ENCODE measurements at regions not wholly inside any gene's neighbourhood (a gene's known extent, or its start where the extent isn't known, plus 50 kb on each side); places are given as distances from the start of the nearest gene placed in this dataset.

- CTCF ChIA-PET: interaction anchor here (0.7 to 1.8 kb wide), 5 partner anchors 345 to 705 kb away, joined by 3 to 6 read pairs (median 4); no protein-coding TSS in a partner anchor
- H3K36me3 Mint-ChIP-seq (ENCODE audit: insufficient read depth, unreplicated experiment): no peaks in the 10 kb centered on the region
- DNase-seq (ENCODE audit: unreplicated experiment): peak; percentile 55
- intact Hi-C loops (cut with micrococcal nuclease): loop anchor here (5.0 to 10.0 kb wide), 2 partner anchors 93 to 181 kb away; no protein-coding TSS in a partner anchor
- BruUV-seq (replicated peaks): no TSS peak
- peak overlapping the region; percentile 57 for H3K27ac Mint-ChIP-seq (ENCODE audit: low read depth, unreplicated experiment)
- POLR2A ChIA-PET: interaction anchor here (0.7 to 2.3 kb wide), 7 partner anchors 139 to 507 kb away, joined by 3 to 11 read pairs (median 6); no protein-coding TSS in a partner anchor
- TF ChIP-seq, protein P1, sequence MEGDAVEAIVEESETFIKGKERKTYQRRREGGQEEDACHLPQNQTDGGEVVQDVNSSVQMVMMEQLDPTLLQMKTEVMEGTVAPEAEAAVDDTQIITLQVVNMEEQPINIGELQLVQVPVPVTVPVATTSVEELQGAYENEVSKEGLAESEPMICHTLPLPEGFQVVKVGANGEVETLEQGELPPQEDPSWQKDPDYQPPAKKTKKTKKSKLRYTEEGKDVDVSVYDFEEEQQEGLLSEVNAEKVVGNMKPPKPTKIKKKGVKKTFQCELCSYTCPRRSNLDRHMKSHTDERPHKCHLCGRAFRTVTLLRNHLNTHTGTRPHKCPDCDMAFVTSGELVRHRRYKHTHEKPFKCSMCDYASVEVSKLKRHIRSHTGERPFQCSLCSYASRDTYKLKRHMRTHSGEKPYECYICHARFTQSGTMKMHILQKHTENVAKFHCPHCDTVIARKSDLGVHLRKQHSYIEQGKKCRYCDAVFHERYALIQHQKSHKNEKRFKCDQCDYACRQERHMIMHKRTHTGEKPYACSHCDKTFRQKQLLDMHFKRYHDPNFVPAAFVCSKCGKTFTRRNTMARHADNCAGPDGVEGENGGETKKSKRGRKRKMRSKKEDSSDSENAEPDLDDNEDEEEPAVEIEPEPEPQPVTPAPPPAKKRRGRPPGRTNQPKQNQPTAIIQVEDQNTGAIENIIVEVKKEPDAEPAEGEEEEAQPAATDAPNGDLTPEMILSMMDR (IDR thresholded peaks at IDR 0.05; ENCODE audit: unreplicated experiment): no peak
- peaks cover 22% of the 10 kb centered on the region for H3K4me1 Mint-ChIP-seq (ENCODE audit: insufficient read depth, unreplicated experiment)
- H3K9me3 Mint-ChIP-seq (ENCODE audit: unreplicated experiment): no peaks in the 10 kb centered on the region
- no peaks in the 10 kb centered on the region for H3K27me3 Mint-ChIP-seq (ENCODE audit: insufficient read depth, unreplicated experiment)
- no peak overlapping the region for H3K4me3 Mint-ChIP-seq (ENCODE audit: unreplicated experiment)
Measured at GRCh38 chr21:35395728-35396127, 346.6 kb upstream of the RUNX1 start.

DNA sequence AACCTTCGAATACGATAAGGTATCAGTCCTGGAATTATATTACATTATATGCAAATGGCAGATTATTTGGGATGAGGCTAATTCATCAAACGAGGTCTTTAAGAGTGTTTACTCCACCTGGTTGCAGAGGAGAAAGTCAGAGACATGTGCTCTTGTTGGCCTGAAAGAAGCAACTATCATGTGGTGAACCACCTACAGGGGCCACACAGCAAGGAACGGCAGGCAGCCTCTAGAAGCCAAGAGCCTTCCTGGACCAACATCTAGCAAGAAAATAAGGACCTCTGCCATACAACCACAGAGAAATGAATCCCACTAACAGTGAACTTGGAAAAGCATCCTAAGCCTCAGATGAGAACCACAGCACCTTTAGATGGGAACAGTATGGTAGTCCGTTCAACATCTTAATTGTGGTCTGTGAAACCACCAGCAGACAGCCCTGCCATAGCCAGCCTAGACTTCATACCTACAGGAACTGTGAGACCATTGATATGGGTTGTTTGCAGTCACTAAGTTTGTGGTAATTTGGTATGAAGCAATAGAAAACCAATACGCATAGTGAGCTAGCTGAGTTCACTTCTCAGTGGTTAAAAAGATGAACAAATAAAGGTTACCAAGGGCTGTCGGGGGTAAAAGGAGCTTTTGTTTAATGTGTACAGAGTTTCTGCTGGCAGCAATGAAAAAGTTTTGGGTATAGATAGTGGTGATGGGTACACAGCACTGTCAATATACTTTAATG lies 345.7 kb upstream of the RUNX1 start:
- no peaks in the 10 kb centered on the region for H3K36me3 Mint-ChIP-seq (ENCODE audit: insufficient read depth, unreplicated experiment)
- TF ChIP-seq, protein P1 (IDR thresholded peaks at IDR 0.05; ENCODE audit: unreplicated experiment): no peak
- no TSS peak for BruUV-seq (replicated peaks)
- no peak for DNase-seq (ENCODE audit: unreplicated experiment)
- no peaks in the 10 kb centered on the region for H3K27me3 Mint-ChIP-seq (ENCODE audit: insufficient read depth, unreplicated experiment)
- no peaks in the 10 kb centered on the region for H3K9me3 Mint-ChIP-seq (ENCODE audit: unreplicated experiment)
- POLR2A ChIA-PET: interaction anchor here (1.7 to 2.3 kb wide), 3 partner anchors 141 to 505 kb away, joined by 8 to 11 read pairs (median 10); no protein-coding TSS in a partner anchor
- H3K4me3 Mint-ChIP-seq (ENCODE audit: unreplicated experiment): no peak overlapping the region
- CTCF ChIA-PET: no interaction called here
- no peak overlapping the region for H3K27ac Mint-ChIP-seq (ENCODE audit: low read depth, unreplicated experiment)
- peaks cover 30% of the 10 kb centered on the region for H3K4me1 Mint-ChIP-seq (ENCODE audit: insufficient read depth, unreplicated experiment)
- intact Hi-C loops (cut with micrococcal nuclease): loop anchor here (5.0 to 10.0 kb wide), 2 partner anchors 93 to 180 kb away; no protein-coding TSS in a partner anchor

- Mint-ChIP-seq H3K27me3 (ENCODE audit: insufficient read depth, unreplicated experiment) (no peaks in the 10 kb centered on the region), H3K36me3 (ENCODE audit: insufficient read depth, unreplicated experiment) (no peaks in the 10 kb centered on the region), H3K27ac (ENCODE audit: low read depth, unreplicated experiment) (no peak overlapping the region), H3K9me3 (ENCODE audit: unreplicated experiment) (no peaks in the 10 kb centered on the region), H3K4me1 (ENCODE audit: insufficient read depth, unreplicated experiment) (peaks cover 28% of the 10 kb centered on the region), H3K4me3 (ENCODE audit: unreplicated experiment) (no peak overlapping the region)
- CTCF ChIA-PET: interaction anchor here (1.1 kb wide), 1 partner anchor 343 kb away, joined by 4 read pairs; no protein-coding TSS in a partner anchor
- no TSS peak for BruUV-seq (replicated peaks)
- TF ChIP-seq, protein P1 (IDR thresholded peaks at IDR 0.05; ENCODE audit: unreplicated experiment): no peak
- POLR2A ChIA-PET: interaction anchor here (1.0 kb wide), 1 partner anchor 12 kb away, joined by 3 read pairs; no protein-coding TSS in a partner anchor
- no peak for DNase-seq (ENCODE audit: unreplicated experiment)
- intact Hi-C loops (cut with micrococcal nuclease): loop anchor here (10.0 kb wide), 1 partner anchor 179 kb away; no protein-coding TSS in a partner anchor
Measured at GRCh38 chr21:35394049-35394448, 344.9 kb upstream of the RUNX1 start.

DNA sequence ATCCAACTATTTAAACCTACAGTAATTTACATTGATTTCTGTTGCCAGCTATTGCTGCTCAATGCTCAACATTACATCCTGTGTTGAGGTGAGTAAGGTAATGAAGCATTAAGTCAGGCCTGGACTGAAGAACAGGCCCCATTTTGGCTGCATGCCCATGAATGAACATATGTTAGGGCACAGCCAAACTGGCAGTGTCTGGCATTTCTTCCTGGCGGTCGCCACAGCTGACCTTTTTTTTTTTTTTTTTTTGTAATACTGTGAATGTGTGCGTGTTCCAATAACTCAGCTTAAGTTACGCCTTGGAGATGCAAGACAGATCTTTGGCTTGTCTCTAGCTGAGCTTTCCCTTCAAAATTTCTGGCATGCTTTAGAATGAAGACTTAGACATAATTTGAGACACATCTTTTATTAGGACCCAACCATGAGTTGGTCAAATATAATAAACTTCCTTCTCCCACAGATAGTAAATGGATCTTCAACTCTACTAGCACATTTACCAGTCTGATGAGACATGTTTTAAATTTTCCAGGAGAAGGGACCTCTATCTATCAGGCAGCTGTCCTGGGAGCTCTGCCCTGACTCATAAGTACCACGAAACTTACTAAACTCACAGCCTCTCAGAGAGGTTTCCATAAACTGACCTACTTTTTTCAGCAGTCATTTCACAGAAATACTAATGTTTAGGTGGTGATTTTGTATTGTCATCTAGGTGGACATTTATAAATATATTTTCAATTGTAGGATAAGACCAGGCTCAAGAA lies 341.1 kb upstream of the RUNX1 start:
- H3K27me3 Mint-ChIP-seq (ENCODE audit: insufficient read depth, unreplicated experiment): no peaks in the 10 kb centered on the region
- H3K4me1 Mint-ChIP-seq (ENCODE audit: insufficient read depth, unreplicated experiment): peaks cover 13% of the 10 kb centered on the region
- TF ChIP-seq, protein P1 (IDR thresholded peaks at IDR 0.05; ENCODE audit: unreplicated experiment): no peak
- H3K36me3 Mint-ChIP-seq (ENCODE audit: insufficient read depth, unreplicated experiment): no peaks in the 10 kb centered on the region
- intact Hi-C loops (cut with micrococcal nuclease): loop anchor here (10.0 kb wide), 1 partner anchor 175 kb away; no protein-coding TSS in a partner anchor
- ChIA-PET POLR2A (interaction anchor here (0.7 to 2.0 kb wide), 12 partner anchors 9 to 656 kb away, joined by 3 to 9 read pairs (median 4); no protein-coding TSS in a partner anchor), CTCF (interaction anchor here (0.5 to 1.7 kb wide), 7 partner anchors 9 to 717 kb away, joined by 3 to 7 read pairs (median 3); no protein-coding TSS in a partner anchor)
- H3K27ac Mint-ChIP-seq (ENCODE audit: low read depth, unreplicated experiment): peak overlapping the region; percentile 75
- no peak overlapping the region for H3K4me3 Mint-ChIP-seq (ENCODE audit: unreplicated experiment)
- DNase-seq (ENCODE audit: unreplicated experiment): peak; percentile 89
- H3K9me3 Mint-ChIP-seq (ENCODE audit: unreplicated experiment): peaks cover 8% of the 10 kb centered on the region
- BruUV-seq (replicated peaks): no TSS peak

Data from MCF 10A (cell line).